ENCODE measurements at regions not wholly inside any gene's neighbourhood (a gene's known extent, or its start where the extent isn't known, plus 50 kb on each side); places are given as distances from the start of the nearest gene placed in this dataset.

GRCh38 chr5:52603778-52604554 lies 183.8 kb upstream of the ITGA1 start:
- H3K18ac ChIP-seq (ENCODE audit: low read depth in 1 of 2, low read length in 2 of 2) = no peak overlapping the region
- no peaks in the 10 kb centered on the region for H3K9me3 ChIP-seq (ENCODE audit: control insufficient read depth, low read length)
- no peaks in the 10 kb centered on the region for H3K79me1 ChIP-seq (replicated peaks; ENCODE audit: low read length, poor library complexity, severe bottlenecking)
- H3K27me3 ChIP-seq (ENCODE audit: control insufficient read depth in 1 of 2, insufficient read depth in 1 of 2, low read length in 2 of 2) = peaks cover 0 to 2% of the 10 kb centered on the region in 2 experiments
- no peak overlapping the region for H3K23ac ChIP-seq (ENCODE audit: low read length in 2 of 2)
- H2BK120ac ChIP-seq (ENCODE audit: low read depth, low read length) = no peak overlapping the region
- no peak overlapping the region for H2BK15ac ChIP-seq (ENCODE audit: low read depth, poor library complexity, severe bottlenecking)
- DNase-seq = no peak
- no peak overlapping the region for H4K8ac ChIP-seq (ENCODE audit: low read length)
- H3K4ac ChIP-seq (ENCODE audit: low read depth in 1 of 2, low read length in 2 of 2) = no peak overlapping the region
- no peak overlapping the region for H3K27ac ChIP-seq (ENCODE audit: low read length, poor library complexity, severe bottlenecking)
- no peak overlapping the region for H4K91ac ChIP-seq (ENCODE audit: low read length)
- no peak overlapping the region for H2BK12ac ChIP-seq (ENCODE audit: low read length in 2 of 2)
- H3K4me1 ChIP-seq (ENCODE audit: control insufficient read depth, insufficient read depth, low read depth, low read length) = no peaks in the 10 kb centered on the region
- H3K14ac ChIP-seq (ENCODE audit: low read length in 2 of 2) = no peak overlapping the region
- WGBS = 86% methylated on average over 3 of the region's 5 CpGs
- H2AK5ac ChIP-seq (ENCODE audit: low read length, severe bottlenecking) = no peak overlapping the region
- H2BK5ac ChIP-seq (ENCODE audit: low read depth, low read length, poor library complexity, severe bottlenecking) = no peak overlapping the region
- no peak overlapping the region for H3K4me2 ChIP-seq (ENCODE audit: low read length, poor library complexity, severe bottlenecking)
- H3K4me3 ChIP-seq (ENCODE audit: insufficient read depth in 1 of 2, low read depth in 1 of 2, low read length in 2 of 2) = no peak overlapping the region
- H2AFZ ChIP-seq (ENCODE audit: low read depth, low read length) = no peak overlapping the region
- H3K36me3 ChIP-seq (ENCODE audit: control insufficient read depth in 1 of 2, insufficient read depth in 2 of 2, low read depth in 1 of 2, low read length in 2 of 2) = no peaks in the 10 kb centered on the region
- no peak overlapping the region for H3K9ac ChIP-seq (ENCODE audit: low read length)

- Histone ChIP-seq H3K23ac (ENCODE audit: low read length in 2 of 2) (no peak overlapping the region), H2AK5ac (ENCODE audit: low read length, severe bottlenecking) (no peak overlapping the region), H3K27me3 (ENCODE audit: control insufficient read depth in 1 of 2, insufficient read depth in 1 of 2, low read length in 2 of 2) (no peaks in the 10 kb centered on the region), H3K4me2 (ENCODE audit: low read length, poor library complexity, severe bottlenecking) (no peak overlapping the region), H3K27ac (ENCODE audit: low read length, poor library complexity, severe bottlenecking) (no peak overlapping the region), H2BK12ac (ENCODE audit: low read length in 2 of 2) (no peak overlapping the region), H3K18ac (ENCODE audit: low read depth in 1 of 2, low read length in 2 of 2) (no peak overlapping the region), H3K4ac (ENCODE audit: low read depth in 1 of 2, low read length in 2 of 2) (no peak overlapping the region), H2AFZ (ENCODE audit: low read depth, low read length) (no peak overlapping the region), H3K79me1 (replicated peaks; ENCODE audit: low read length, poor library complexity, severe bottlenecking) (no peaks in the 10 kb centered on the region), H3K36me3 (ENCODE audit: control insufficient read depth in 1 of 2, insufficient read depth in 2 of 2, low read depth in 1 of 2, low read length in 2 of 2) (no peaks in the 10 kb centered on the region), H2BK120ac (ENCODE audit: low read depth, low read length) (no peak overlapping the region), H3K9me3 (ENCODE audit: control insufficient read depth, low read length) (no peaks in the 10 kb centered on the region), H3K14ac (ENCODE audit: low read length in 2 of 2) (no peak overlapping the region), H2BK5ac (ENCODE audit: low read depth, low read length, poor library complexity, severe bottlenecking) (no peak overlapping the region), H3K9ac (ENCODE audit: low read length) (no peak overlapping the region), H4K91ac (ENCODE audit: low read length) (no peak overlapping the region), H3K4me1 (ENCODE audit: control insufficient read depth, insufficient read depth, low read depth, low read length) (no peaks in the 10 kb centered on the region), H3K4me3 (ENCODE audit: insufficient read depth in 1 of 2, low read depth in 1 of 2, low read length in 2 of 2) (no peak overlapping the region), H2BK15ac (ENCODE audit: low read depth, poor library complexity, severe bottlenecking) (no peak overlapping the region), H4K8ac (ENCODE audit: low read length) (no peak overlapping the region)
- WGBS = 79% methylated on average over 5 of the region's 6 CpGs
- DNase-seq = no peak
Measured at GRCh38 chr5:52605317-52606313, 182.1 kb upstream of the ITGA1 start.

GRCh38 chr5:52607227-52607824 lies 180.4 kb upstream of the ITGA1 start:
- H3K14ac ChIP-seq (ENCODE audit: low read length in 2 of 2) = no peak overlapping the region
- no peak overlapping the region for H3K23ac ChIP-seq (ENCODE audit: low read length in 2 of 2)
- no peak overlapping the region for H3K18ac ChIP-seq (ENCODE audit: low read depth in 1 of 2, low read length in 2 of 2)
- no peak overlapping the region for H2AFZ ChIP-seq (ENCODE audit: low read depth, low read length)
- H3K79me1 ChIP-seq (replicated peaks; ENCODE audit: low read length, poor library complexity, severe bottlenecking) = no peaks in the 10 kb centered on the region
- no peak overlapping the region for H3K4me3 ChIP-seq (ENCODE audit: insufficient read depth in 1 of 2, low read depth in 1 of 2, low read length in 2 of 2)
- H3K4ac ChIP-seq (ENCODE audit: low read depth in 1 of 2, low read length in 2 of 2) = no peak overlapping the region
- no peaks in the 10 kb centered on the region for H3K4me1 ChIP-seq (ENCODE audit: control insufficient read depth, insufficient read depth, low read depth, low read length)
- H3K36me3 ChIP-seq (ENCODE audit: control insufficient read depth in 1 of 2, insufficient read depth in 2 of 2, low read depth in 1 of 2, low read length in 2 of 2) = no peaks in the 10 kb centered on the region
- H4K8ac ChIP-seq (ENCODE audit: low read length) = no peak overlapping the region
- H3K27ac ChIP-seq (ENCODE audit: low read length, poor library complexity, severe bottlenecking) = no peak overlapping the region
- H2AK5ac ChIP-seq (ENCODE audit: low read length, severe bottlenecking) = no peak overlapping the region
- H2BK5ac ChIP-seq (ENCODE audit: low read depth, low read length, poor library complexity, severe bottlenecking) = no peak overlapping the region
- DNase-seq = no peak
- H3K9ac ChIP-seq (ENCODE audit: low read length) = no peak overlapping the region
- H2BK120ac ChIP-seq (ENCODE audit: low read depth, low read length) = no peak overlapping the region
- no peak overlapping the region for H2BK12ac ChIP-seq (ENCODE audit: low read length in 2 of 2)
- no peak overlapping the region for H2BK15ac ChIP-seq (ENCODE audit: low read depth, poor library complexity, severe bottlenecking)
- no peaks in the 10 kb centered on the region for H3K9me3 ChIP-seq (ENCODE audit: control insufficient read depth, low read length)
- H3K27me3 ChIP-seq (ENCODE audit: control insufficient read depth in 1 of 2, insufficient read depth in 1 of 2, low read length in 2 of 2) = no peaks in the 10 kb centered on the region
- no peak overlapping the region for H4K91ac ChIP-seq (ENCODE audit: low read length)
- H3K4me2 ChIP-seq (ENCODE audit: low read length, poor library complexity, severe bottlenecking) = no peak overlapping the region

DNA sequence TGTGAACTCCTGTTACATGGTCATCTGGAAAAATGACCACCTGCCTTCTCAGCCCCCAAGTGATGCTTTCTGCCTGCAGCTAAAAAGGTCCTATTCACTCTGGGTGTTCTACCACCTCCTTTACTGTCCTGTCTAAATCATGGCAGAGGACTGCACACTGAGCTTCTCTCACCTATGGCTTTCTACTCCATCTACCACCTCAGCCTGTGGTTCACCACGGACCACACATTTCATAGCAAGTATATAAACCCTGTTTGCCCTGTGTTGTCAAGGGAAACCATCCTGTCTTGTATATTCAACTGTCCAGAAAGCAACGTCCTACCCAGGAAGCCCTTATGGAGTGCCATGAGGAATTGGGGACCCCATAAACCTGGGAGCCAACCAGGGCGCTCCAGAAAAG lies 167.4 kb upstream of the ITGA1 start:
- H4K8ac ChIP-seq (ENCODE audit: low read length) = no peak overlapping the region
- 85% methylated on average over 3 of the region's 3 CpGs for WGBS
- no peaks in the 10 kb centered on the region for H3K36me3 ChIP-seq (ENCODE audit: control insufficient read depth in 1 of 2, insufficient read depth in 2 of 2, low read depth in 1 of 2, low read length in 2 of 2)
- no peak overlapping the region for H2BK120ac ChIP-seq (ENCODE audit: low read depth, low read length)
- H3K79me1 ChIP-seq (replicated peaks; ENCODE audit: low read length, poor library complexity, severe bottlenecking) = no peaks in the 10 kb centered on the region
- no peak overlapping the region for H3K27ac ChIP-seq (ENCODE audit: low read length, poor library complexity, severe bottlenecking)
- no peak overlapping the region for H3K9ac ChIP-seq (ENCODE audit: low read length)
- no peak overlapping the region for H3K4me3 ChIP-seq (ENCODE audit: insufficient read depth in 1 of 2, low read depth in 1 of 2, low read length in 2 of 2)
- no peak overlapping the region for H4K91ac ChIP-seq (ENCODE audit: low read length)
- no peak overlapping the region for H3K23ac ChIP-seq (ENCODE audit: low read length in 2 of 2)
- H3K4ac ChIP-seq (ENCODE audit: low read depth in 1 of 2, low read length in 2 of 2) = no peak overlapping the region
- H3K4me1 ChIP-seq (ENCODE audit: control insufficient read depth, insufficient read depth, low read depth, low read length) = no peaks in the 10 kb centered on the region
- H3K4me2 ChIP-seq (ENCODE audit: low read length, poor library complexity, severe bottlenecking) = no peak overlapping the region
- H2BK15ac ChIP-seq (ENCODE audit: low read depth, poor library complexity, severe bottlenecking) = no peak overlapping the region
- no peak overlapping the region for H3K18ac ChIP-seq (ENCODE audit: low read depth in 1 of 2, low read length in 2 of 2)
- DNase-seq = no peak
- H3K14ac ChIP-seq (ENCODE audit: low read length in 2 of 2) = no peak overlapping the region
- H3K9me3 ChIP-seq (ENCODE audit: control insufficient read depth, low read length) = no peaks in the 10 kb centered on the region
- no peak overlapping the region for H2BK12ac ChIP-seq (ENCODE audit: low read length in 2 of 2)
- no peak overlapping the region for H2AFZ ChIP-seq (ENCODE audit: low read depth, low read length)
- no peaks in the 10 kb centered on the region for H3K27me3 ChIP-seq (ENCODE audit: control insufficient read depth in 1 of 2, insufficient read depth in 1 of 2, low read length in 2 of 2)
- no peak overlapping the region for H2BK5ac ChIP-seq (ENCODE audit: low read depth, low read length, poor library complexity, severe bottlenecking)
- H2AK5ac ChIP-seq (ENCODE audit: low read length, severe bottlenecking) = no peak overlapping the region
